GM12878 (cell line): ENCODE measurements at regions not wholly inside any gene's neighbourhood (a gene's known extent, or its start where the extent isn't known, plus 50 kb on each side); places are given as distances from the start of the nearest gene placed in this dataset.

Source experiments
- BHLHE40 ChIP-seq, 2 experiments: fragments of 450-650 bp in 1 of 2; IDR thresholded peaks; 2 replicates each; pipeline ENCODE4 v1.6.1; 2011 to 2017; ENCODE audit warnings: low read depth in 2 of 2, borderline replicate concordance in 1 of 2, improper control_type of control experiment in 1 of 2, low read length in 1 of 2, mild to moderate bottlenecking in 1 of 2
- EP300 ChIP-seq, 2 experiments: fragments of 150-350 bp in 1 of 2; IDR thresholded peaks; 2 replicates each; pipeline ENCODE4 v1.6.1; 2011 to 2012; ENCODE audit warnings: low read depth in 2 of 2, low read length in 2 of 2, borderline replicate concordance in 1 of 2, improper control_type of control experiment in 1 of 2, inconsistent platforms in 1 of 2; ENCODE audit not compliant: control insufficient read depth in 1 of 2
- NR2F1 ChIP-seq: fragments of 450-650 bp; conservative IDR thresholded peaks from 2 replicates; pipeline ENCODE4 v1.6.1; 2017; ENCODE audit warnings: mild to moderate bottlenecking
- TBL1XR1 ChIP-seq: IDR thresholded peaks from 2 replicates; pipeline ENCODE4 v1.6.1; 2012; ENCODE audit warnings: low read depth, low read length, improper control_type of control experiment
- TF ChIP-seq, protein P1 (sequence below): fragments of 450-650 bp; formaldehyde crosslinking; IDR thresholded peaks from 2 replicates; pipeline ENCODE4 v1.5.0; 2022; ENCODE audit warnings: mild to moderate bottlenecking, missing genetic modification characterization
- TF ChIP-seq, protein P2 (sequence below): fragments of 450-650 bp; IDR thresholded peaks from 2 replicates; pipeline ENCODE4 v1.6.1; 2014; ENCODE audit warnings: mild to moderate bottlenecking

DNA sequence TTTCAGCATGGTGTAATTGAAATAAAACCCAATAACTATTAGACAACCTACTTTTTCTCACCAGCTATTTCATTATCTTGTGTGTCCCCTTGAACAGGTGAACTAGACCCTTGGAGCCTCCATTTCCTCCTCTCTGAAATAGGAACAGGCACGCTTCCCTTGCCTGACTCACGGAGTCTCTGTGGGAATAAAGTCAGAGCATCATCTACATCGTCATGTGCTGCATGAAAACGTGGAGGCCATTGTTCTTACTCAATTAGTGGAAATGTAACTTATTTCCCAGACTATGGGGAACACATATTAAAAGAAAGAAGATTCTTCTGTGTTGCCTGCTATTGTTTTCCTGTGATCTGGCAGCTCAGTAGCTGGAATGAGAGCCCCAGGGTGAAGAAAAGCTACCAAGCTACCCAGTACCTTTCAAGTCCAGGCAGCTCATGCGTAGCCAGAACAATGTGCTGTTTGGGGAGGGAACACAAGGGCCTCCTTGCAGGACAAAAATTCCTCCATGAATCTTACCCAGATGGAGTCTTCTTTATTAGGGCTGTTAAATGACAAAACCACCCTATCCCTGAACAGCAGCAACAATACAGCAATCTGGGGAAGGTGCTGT is 59.8 kb downstream of the SOX11 start:
- no peak for TF ChIP-seq EP300 (IDR thresholded peaks at IDR 0.05; ENCODE audit: borderline replicate concordance in 1 of 2, control insufficient read depth in 1 of 2, low read depth in 2 of 2, low read length in 2 of 2)
- TF ChIP-seq TBL1XR1, result no peak
- TF ChIP-seq BHLHE40 (IDR thresholded peaks at IDR 0.05; ENCODE audit: borderline replicate concordance in 1 of 2, low read depth in 2 of 2, low read length in 1 of 2), result no peak
- no peak for TF ChIP-seq NR2F1
- TF ChIP-seq, protein P1, sequence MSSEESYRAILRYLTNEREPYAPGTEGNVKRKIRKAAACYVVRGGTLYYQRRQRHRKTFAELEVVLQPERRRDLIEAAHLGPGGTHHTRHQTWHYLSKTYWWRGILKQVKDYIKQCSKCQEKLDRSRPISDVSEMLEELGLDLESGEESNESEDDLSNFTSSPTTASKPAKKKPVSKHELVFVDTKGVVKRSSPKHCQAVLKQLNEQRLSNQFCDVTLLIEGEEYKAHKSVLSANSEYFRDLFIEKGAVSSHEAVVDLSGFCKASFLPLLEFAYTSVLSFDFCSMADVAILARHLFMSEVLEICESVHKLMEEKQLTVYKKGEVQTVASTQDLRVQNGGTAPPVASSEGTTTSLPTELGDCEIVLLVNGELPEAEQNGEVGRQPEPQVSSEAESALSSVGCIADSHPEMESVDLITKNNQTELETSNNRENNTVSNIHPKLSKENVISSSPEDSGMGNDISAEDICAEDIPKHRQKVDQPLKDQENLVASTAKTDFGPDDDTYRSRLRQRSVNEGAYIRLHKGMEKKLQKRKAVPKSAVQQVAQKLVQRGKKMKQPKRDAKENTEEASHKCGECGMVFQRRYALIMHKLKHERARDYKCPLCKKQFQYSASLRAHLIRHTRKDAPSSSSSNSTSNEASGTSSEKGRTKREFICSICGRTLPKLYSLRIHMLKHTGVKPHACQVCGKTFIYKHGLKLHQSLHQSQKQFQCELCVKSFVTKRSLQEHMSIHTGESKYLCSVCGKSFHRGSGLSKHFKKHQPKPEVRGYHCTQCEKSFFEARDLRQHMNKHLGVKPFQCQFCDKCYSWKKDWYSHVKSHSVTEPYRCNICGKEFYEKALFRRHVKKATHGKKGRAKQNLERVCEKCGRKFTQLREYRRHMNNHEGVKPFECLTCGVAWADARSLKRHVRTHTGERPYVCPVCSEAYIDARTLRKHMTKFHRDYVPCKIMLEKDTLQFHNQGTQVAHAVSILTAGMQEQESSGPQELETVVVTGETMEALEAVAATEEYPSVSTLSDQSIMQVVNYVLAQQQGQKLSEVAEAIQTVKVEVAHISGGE (CRISPR knock-in tag), result no peak
- TF ChIP-seq, protein P2, sequence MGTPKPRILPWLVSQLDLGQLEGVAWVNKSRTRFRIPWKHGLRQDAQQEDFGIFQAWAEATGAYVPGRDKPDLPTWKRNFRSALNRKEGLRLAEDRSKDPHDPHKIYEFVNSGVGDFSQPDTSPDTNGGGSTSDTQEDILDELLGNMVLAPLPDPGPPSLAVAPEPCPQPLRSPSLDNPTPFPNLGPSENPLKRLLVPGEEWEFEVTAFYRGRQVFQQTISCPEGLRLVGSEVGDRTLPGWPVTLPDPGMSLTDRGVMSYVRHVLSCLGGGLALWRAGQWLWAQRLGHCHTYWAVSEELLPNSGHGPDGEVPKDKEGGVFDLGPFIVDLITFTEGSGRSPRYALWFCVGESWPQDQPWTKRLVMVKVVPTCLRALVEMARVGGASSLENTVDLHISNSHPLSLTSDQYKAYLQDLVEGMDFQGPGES, result no peak
